ENCODE measurements at regions not wholly inside any gene's neighbourhood (a gene's known extent, or its start where the extent isn't known, plus 50 kb on each side); places are given as distances from the start of the nearest gene placed in this dataset.
"Not testable (repeated sequence)": the region's sequence is repeated elsewhere in the genome, so short reads cannot be mapped to it uniquely, and the experiment has no call there.

GRCh38 chr16:60142619-60143347, 1408.7 kb upstream of the GOT2 start:
- no peak for DNase-seq (ENCODE audit: low read depth)

DNA sequence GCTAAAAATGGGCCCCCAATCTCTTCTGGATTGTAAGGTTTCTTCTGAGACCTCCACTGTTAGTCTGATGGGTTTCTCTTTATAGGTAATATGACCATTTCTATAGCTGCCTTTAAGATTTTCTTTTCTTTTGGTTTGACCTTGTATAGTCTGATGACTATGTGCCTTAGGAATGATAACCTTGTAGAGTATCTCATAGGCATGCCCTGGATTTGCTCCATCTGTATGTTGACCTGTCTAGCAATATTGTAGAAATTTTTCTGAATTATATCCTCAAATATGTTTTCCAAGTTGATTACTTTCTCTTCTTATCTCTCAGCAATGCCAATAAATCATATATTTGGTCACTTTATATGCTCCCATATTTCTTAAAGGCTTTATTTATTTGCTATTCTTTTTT, 1403.8 kb upstream of the GOT2 start:
- DNase-seq (ENCODE audit: low read depth), result no peak

GRCh38 chr16:60127196-60127595, 1393.1 kb upstream of the GOT2 start:
- no peak for DNase-seq (ENCODE audit: low read depth)

GRCh38 chr16:60126115-60126514, 1392.0 kb upstream of the GOT2 start:
- DNase-seq (ENCODE audit: low read depth), result not testable (repeated sequence)

DNA sequence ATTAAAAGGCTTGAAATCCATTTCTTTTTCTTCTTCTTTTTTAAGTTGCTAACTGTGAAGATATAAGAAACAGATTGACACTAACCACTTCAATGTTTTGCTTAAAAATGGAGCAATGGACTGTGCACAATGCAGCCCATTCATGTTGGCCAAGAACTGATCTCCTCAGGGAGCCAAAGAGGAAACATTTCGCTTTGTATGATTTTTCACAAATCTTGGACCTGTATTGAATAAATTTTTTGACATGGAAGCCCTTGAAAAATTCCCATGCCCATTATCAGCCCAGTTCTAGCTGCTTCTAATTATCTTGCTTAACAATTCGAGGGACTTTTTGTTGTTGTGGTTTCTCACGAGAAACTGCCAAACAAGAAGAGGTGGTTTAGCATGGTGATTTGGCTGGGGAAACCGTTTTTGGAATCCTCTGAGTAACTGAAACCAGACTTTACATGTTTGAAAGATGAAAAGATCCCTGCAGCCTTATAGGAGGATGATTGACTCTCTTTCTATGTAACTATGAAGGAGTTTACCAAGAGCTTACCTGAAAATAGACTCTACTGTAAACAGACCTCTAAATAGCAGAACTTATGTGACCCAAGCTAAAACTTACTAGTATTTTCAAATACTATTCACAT, 1389.4 kb upstream of the GOT2 start:
- no peak for DNase-seq (ENCODE audit: low read depth)

GRCh38 chr16:60120586-60120985, 1386.5 kb upstream of the GOT2 start:
- DNase-seq (ENCODE audit: low read depth), result no peak

GRCh38 chr16:60110531-60110930, 1376.4 kb upstream of the GOT2 start:
- DNase-seq (ENCODE audit: low read depth), result no peak

DNA sequence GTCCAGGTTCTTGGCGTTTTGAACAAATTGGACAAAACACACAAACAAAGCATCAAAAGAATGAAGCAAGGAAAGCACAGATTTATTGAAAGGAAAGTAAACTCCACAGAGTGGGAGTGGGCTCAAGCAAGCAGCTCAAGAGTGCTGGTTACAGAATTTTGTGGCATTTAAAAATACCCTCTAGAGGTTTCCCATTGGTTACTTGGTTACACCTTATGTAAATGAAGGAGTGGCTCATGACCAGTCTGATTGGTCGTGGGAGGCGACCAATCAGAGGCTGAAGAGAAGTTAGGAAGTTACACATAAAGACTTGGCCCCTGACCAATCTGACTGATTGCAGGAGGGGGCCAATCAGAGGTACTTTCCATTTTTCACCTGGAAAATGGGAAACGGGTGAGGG, 1373.8 kb upstream of the GOT2 start:
- DNase-seq (ENCODE audit: low read depth), result no peak

DNA sequence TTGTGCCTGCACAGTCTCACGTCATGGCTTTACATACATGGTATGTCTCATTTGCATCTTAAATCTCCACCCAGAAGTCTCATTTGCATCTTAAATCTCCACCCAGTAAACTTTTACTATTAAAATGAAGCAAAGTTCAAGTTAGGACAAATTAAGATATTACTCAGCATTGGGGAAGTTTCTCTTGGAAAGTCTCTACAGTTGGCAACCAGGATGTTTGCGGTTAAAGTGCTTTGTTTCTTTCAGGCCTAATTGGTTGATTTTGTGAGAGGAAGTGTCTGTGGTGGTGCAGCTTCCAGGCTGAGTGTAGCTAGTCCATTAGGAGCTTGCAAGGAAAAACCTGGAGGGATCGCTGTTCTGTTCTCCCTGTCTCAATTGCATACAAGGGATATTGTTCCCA, 1373.3 kb upstream of the GOT2 start:
- no peak for DNase-seq (ENCODE audit: low read depth)

- DNase-seq (ENCODE audit: low read depth), result no peak
These were observed 1366.3 kb upstream of the GOT2 start for GRCh38 chr16:60100371-60100770.

- no peak for DNase-seq (ENCODE audit: low read depth)
These were observed 1357.4 kb upstream of the GOT2 start for GRCh38 chr16:60091529-60091928.

DNA sequence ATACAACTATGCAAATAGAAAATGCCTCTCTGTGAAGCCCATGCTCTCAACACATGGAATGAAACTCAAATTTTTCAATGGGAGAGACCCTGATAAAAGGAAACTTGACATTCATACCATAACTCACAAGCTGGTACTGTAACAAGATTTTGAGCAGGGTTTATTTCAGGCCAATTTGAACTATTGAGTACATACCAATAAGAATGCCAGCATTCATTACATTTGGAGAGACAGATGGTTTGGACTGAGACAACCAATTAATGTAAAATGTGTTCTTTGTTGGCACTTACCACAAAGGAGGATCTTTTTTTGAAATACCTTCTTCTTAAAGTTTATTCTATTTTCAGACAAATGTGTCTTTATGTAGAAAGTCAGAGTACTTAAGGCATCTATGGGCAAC, 1357.0 kb upstream of the GOT2 start:
- DNase-seq (ENCODE audit: low read depth), result no peak

GRCh38 chr16:60087530-60087929, 1353.4 kb upstream of the GOT2 start:
- DNase-seq (ENCODE audit: low read depth), result no peak

DNA sequence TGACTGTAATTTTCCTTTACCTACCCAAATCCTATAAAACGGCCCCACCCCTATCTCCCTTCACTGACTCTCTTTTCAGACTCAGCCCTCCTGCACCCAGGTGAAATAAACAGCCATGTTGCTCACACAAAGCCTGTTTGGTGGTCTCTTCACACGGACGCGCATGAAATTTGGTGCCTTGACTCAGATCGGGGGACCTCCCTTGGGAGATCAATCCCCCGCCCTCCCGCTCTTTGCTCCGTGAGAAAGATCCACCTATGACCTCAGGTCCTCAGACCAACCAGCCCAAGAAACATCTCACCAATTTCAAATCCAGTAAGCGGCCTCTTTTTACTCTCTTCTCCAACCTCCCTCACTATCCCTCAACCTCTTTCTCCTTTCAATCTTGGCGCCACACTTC, 1344.7 kb upstream of the GOT2 start:
- DNase-seq (ENCODE audit: low read depth), result not testable (repeated sequence)

DNA sequence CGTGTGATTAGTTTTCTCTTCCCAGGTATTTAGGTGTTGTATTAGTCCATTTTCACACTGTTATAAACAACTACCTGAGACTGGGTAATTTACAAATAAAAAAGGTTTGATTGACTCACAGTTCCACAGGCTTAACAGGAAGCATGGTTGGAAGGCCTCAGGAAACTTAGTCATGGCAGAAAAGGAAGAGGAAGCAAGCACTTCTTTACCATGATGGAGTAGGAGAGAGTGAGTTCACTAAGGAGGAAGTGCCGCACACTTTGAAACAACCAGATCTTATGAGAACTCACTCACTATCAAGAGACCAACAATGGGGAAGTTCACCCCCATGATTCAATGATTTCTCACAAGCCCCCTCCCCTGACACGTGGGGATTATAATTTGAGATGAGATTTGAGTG, 1343.7 kb upstream of the GOT2 start:
- DNase-seq (ENCODE audit: low read depth), result no peak

- no peak for DNase-seq (ENCODE audit: low read depth)
These were observed 1340.3 kb upstream of the GOT2 start for GRCh38 chr16:60074378-60074777.

DNA sequence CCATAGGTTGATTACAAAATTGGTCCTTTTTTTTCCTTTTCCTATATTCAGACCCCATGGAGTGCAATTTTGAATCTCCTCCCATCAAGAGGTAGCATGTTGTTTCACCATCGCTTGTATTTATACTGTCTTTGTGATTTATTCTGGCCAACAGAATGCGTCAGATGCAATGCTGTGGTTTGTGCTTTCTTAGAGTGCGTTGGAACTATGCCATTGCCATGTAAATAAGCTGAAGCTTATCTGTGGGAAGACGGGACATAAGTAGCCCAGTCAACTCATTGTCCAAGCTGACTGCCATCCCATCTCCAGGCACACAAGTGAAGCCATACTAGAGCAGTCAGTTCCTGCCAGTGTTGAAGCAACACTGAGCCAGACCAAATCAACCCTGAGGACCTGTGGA, 1339.3 kb upstream of the GOT2 start:
- no peak for DNase-seq (ENCODE audit: low read depth)

DNA sequence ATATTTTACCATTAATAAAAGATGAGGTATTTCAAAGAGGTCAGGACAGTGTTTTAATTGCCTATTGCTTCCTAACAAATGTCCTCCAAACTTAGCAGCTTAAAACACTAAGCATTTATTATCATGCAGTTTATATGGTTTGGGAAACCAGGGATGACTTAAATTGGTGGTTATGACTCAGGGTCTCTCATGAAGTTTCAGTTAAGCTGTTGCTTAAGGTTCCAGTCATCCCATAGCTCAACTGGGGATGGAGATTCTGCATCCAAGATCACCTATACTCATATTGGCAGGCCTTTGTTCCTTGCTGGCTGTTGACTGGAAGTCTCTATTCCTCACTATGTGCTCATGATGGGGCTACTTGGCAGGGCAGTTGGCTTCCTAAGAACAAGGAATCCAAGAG, 1329.9 kb upstream of the GOT2 start:
- no peak for DNase-seq (ENCODE audit: low read depth)

DNA sequence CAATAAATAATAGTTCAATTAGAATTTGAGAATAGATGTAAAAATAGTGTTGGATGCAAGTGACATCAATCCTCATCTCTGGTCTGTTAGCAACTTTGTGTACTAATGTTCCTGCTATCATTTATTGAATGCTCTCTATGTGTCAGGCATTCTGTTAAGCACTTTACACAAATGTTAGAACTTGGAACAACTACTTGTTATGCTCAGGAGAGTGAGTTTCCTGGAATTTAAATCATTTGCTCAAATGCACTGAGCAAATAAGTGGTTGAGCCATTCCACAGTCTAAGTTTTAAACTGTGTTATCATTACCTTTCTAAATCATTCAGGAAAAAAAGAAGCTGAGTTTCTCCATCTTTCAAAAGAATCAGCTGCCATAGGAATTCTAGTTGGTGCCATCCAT, 1327.3 kb upstream of the GOT2 start:
- DNase-seq (ENCODE audit: low read depth), result no peak

- no peak for DNase-seq (ENCODE audit: low read depth)
These were observed 1326.6 kb upstream of the GOT2 start for GRCh38 chr16:60060731-60061130.

DNA sequence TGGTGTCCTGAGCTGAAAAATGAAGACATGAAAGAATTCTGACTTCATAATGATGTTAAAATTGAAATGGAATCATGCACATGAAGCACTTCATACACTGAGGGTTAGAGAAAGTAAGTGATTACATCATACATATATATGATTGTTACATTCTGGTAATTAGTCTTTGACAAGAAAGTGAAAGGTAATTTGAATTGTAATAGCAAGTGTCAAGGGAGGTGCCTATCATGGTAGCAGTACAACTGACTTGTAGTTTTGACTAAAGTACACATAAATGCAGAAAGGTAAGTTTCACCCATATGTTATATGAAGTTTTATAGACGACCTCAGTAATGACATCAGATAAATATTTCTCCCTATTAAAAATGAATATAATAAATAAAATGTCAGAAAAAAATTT, 1325.0 kb upstream of the GOT2 start:
- no peak for DNase-seq (ENCODE audit: low read depth)

- no peak for DNase-seq (ENCODE audit: low read depth)
These were observed 1307.6 kb upstream of the GOT2 start for GRCh38 chr16:60041671-60042070.

- DNase-seq (ENCODE audit: low read depth), result no peak
These were observed 1297.6 kb upstream of the GOT2 start for GRCh38 chr16:60031740-60032139.

DNA sequence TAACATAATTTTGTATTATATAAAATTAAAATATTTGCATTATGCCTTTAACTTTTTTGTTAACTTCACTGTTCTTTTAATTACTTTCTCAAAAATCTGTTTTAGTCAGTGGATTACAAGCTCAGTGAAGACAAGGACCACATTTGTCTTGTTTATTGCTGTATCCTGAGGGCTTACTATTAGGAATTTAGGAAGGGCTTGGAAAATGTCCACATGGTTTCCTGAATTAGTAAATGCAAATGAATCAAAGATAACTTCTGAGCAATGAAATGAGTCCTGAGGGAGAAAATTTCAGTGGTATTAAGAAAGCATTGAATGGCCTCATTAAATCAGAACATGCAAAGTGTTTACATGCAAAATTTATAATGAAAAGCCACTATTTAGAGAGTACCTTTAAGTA, 1293.2 kb upstream of the GOT2 start:
- no peak for DNase-seq (ENCODE audit: low read depth)

Data from activated T-cell treated with anti-CD3 and anti-CD28 coated beads for 48 hours (primary cell).